ENCODE measurements at regions not wholly inside any gene's neighbourhood (a gene's known extent, or its start where the extent isn't known, plus 50 kb on each side); places are given as distances from the start of the nearest gene placed in this dataset.
"Not testable (repeated sequence)": the region's sequence is repeated elsewhere in the genome, so short reads cannot be mapped to it uniquely, and the experiment has no call there.

GRCh38 chr3:26091626-26092025 is 301.7 kb downstream of the OXSM start:
- Histone ChIP-seq H3K27ac (ENCODE audit: low read length) (no peak overlapping the region), H3K9me3 (ENCODE audit: control insufficient read depth in 1 of 2, low read length in 2 of 2) (peaks cover 0 to 13% of the 10 kb centered on the region in 2 donors), H3K27me3 (ENCODE audit: low read depth, low read length) (no peaks in the 10 kb centered on the region)

GRCh38 chr3:26097111-26097510 is 307.2 kb downstream of the OXSM start:
- not testable (repeated sequence) for H3K4me1 ChIP-seq (ENCODE audit: control insufficient read depth in 1 of 2, insufficient read depth in 2 of 2, low read length in 2 of 2); H3K27ac ChIP-seq (ENCODE audit: low read length); H3K36me3 ChIP-seq (ENCODE audit: control insufficient read depth in 1 of 2, insufficient read depth in 2 of 2, low read length in 2 of 2); H3K27me3 ChIP-seq (ENCODE audit: low read depth, low read length); H3K4me3 ChIP-seq (ENCODE audit: low read depth in 1 of 2, low read length in 2 of 2)
- H3K9me3 ChIP-seq (ENCODE audit: control insufficient read depth in 1 of 2, low read length in 2 of 2) = peaks cover 0 to 19% of the 10 kb centered on the region in 2 donors

More at GRCh38 chr3:26091626-26092025, 301.7 kb downstream of the OXSM start:
- Histone ChIP-seq H3K36me3 (ENCODE audit: control insufficient read depth in 1 of 2, insufficient read depth in 2 of 2, low read length in 2 of 2) (no peaks in the 10 kb centered on the region), H3K4me1 (ENCODE audit: control insufficient read depth in 1 of 2, insufficient read depth in 2 of 2, low read length in 2 of 2) (peaks cover 0 to 9% of the 10 kb centered on the region in 2 donors), H3K4me3 (ENCODE audit: low read depth in 1 of 2, low read length in 2 of 2) (no peak overlapping the region)

- Histone ChIP-seq H3K27ac (ENCODE audit: low read length) (no peak overlapping the region), H3K9me3 (ENCODE audit: control insufficient read depth in 1 of 2, low read length in 2 of 2) (peaks cover 0 to 19% of the 10 kb centered on the region in 2 donors), H3K27me3 (ENCODE audit: low read depth, low read length) (no peaks in the 10 kb centered on the region), H3K36me3 (ENCODE audit: control insufficient read depth in 1 of 2, insufficient read depth in 2 of 2, low read length in 2 of 2) (no peaks in the 10 kb centered on the region), H3K4me1 (ENCODE audit: control insufficient read depth in 1 of 2, insufficient read depth in 2 of 2, low read length in 2 of 2) (peaks cover 0 to 6% of the 10 kb centered on the region in 2 donors), H3K4me3 (ENCODE audit: low read depth in 1 of 2, low read length in 2 of 2) (no peak overlapping the region)
Observed at GRCh38 chr3:26099692-26100091, 309.8 kb downstream of the OXSM start.

- no peak overlapping the region for H3K27ac ChIP-seq (ENCODE audit: low read length)
- H3K4me1 ChIP-seq (ENCODE audit: control insufficient read depth in 1 of 2, insufficient read depth in 2 of 2, low read length in 2 of 2) = peaks cover 0 to 10% of the 10 kb centered on the region in 2 donors
- H3K36me3 ChIP-seq (ENCODE audit: control insufficient read depth in 1 of 2, insufficient read depth in 2 of 2, low read length in 2 of 2) = no peaks in the 10 kb centered on the region
- H3K4me3 ChIP-seq (ENCODE audit: low read depth in 1 of 2, low read length in 2 of 2) = no peak overlapping the region
- H3K27me3 ChIP-seq (ENCODE audit: low read depth, low read length) = no peaks in the 10 kb centered on the region
- peaks cover 0 to 19% of the 10 kb centered on the region in 2 donors for H3K9me3 ChIP-seq (ENCODE audit: control insufficient read depth in 1 of 2, low read length in 2 of 2)
Observed at GRCh38 chr3:26100176-26100575, 310.3 kb downstream of the OXSM start.

GRCh38 chr3:26102376-26102775 is 312.5 kb downstream of the OXSM start:
- H3K4me3 ChIP-seq (ENCODE audit: low read depth in 1 of 2, low read length in 2 of 2) = no peak overlapping the region
- H3K4me1 ChIP-seq (ENCODE audit: control insufficient read depth in 1 of 2, insufficient read depth in 2 of 2, low read length in 2 of 2) = peaks cover 0 to 22% of the 10 kb centered on the region in 2 donors
- no peak overlapping the region for H3K27ac ChIP-seq (ENCODE audit: low read length)

GRCh38 chr3:26104851-26105251 is 315.0 kb downstream of the OXSM start:
- Histone ChIP-seq H3K9me3 (ENCODE audit: control insufficient read depth in 1 of 2, low read length in 2 of 2) (peaks cover 0 to 8% of the 10 kb centered on the region in 2 donors), H3K36me3 (ENCODE audit: control insufficient read depth in 1 of 2, insufficient read depth in 2 of 2, low read length in 2 of 2) (no peaks in the 10 kb centered on the region), H3K27ac (ENCODE audit: low read length) (no peak overlapping the region), H3K4me1 (ENCODE audit: control insufficient read depth in 1 of 2, insufficient read depth in 2 of 2, low read length in 2 of 2) (peaks cover 0 to 22% of the 10 kb centered on the region in 2 donors), H3K27me3 (ENCODE audit: low read depth, low read length) (no peaks in the 10 kb centered on the region), H3K4me3 (ENCODE audit: low read depth in 1 of 2, low read length in 2 of 2) (no peak overlapping the region)

More at GRCh38 chr3:26102376-26102775, 312.5 kb downstream of the OXSM start:
- peaks cover 0 to 10% of the 10 kb centered on the region in 2 donors for H3K9me3 ChIP-seq (ENCODE audit: control insufficient read depth in 1 of 2, low read length in 2 of 2)
- H3K27me3 ChIP-seq (ENCODE audit: low read depth, low read length) = no peaks in the 10 kb centered on the region
- H3K36me3 ChIP-seq (ENCODE audit: control insufficient read depth in 1 of 2, insufficient read depth in 2 of 2, low read length in 2 of 2) = no peaks in the 10 kb centered on the region

- H3K36me3 ChIP-seq (ENCODE audit: control insufficient read depth in 1 of 2, insufficient read depth in 2 of 2, low read length in 2 of 2) = no peaks in the 10 kb centered on the region
- no peak overlapping the region for H3K4me3 ChIP-seq (ENCODE audit: low read depth in 1 of 2, low read length in 2 of 2)
- no peaks in the 10 kb centered on the region for H3K27me3 ChIP-seq (ENCODE audit: low read depth, low read length)
- H3K27ac ChIP-seq (ENCODE audit: low read length) = no peak overlapping the region
- peaks cover 0 to 22% of the 10 kb centered on the region in 2 donors for H3K4me1 ChIP-seq (ENCODE audit: control insufficient read depth in 1 of 2, insufficient read depth in 2 of 2, low read length in 2 of 2)
- H3K9me3 ChIP-seq (ENCODE audit: control insufficient read depth in 1 of 2, low read length in 2 of 2) = peaks cover 0 to 8% of the 10 kb centered on the region in 2 donors
Observed at GRCh38 chr3:26105261-26105660, 315.4 kb downstream of the OXSM start.

GRCh38 chr3:26106228-26106627 is 316.3 kb downstream of the OXSM start:
- Histone ChIP-seq H3K4me3 (ENCODE audit: low read depth in 1 of 2, low read length in 2 of 2) (no peak overlapping the region), H3K27me3 (ENCODE audit: low read depth, low read length) (no peaks in the 10 kb centered on the region), H3K36me3 (ENCODE audit: control insufficient read depth in 1 of 2, insufficient read depth in 2 of 2, low read length in 2 of 2) (no peaks in the 10 kb centered on the region), H3K4me1 (ENCODE audit: control insufficient read depth in 1 of 2, insufficient read depth in 2 of 2, low read length in 2 of 2) (peaks cover 0 to 22% of the 10 kb centered on the region in 2 donors), H3K27ac (ENCODE audit: low read length) (no peak overlapping the region), H3K9me3 (ENCODE audit: control insufficient read depth in 1 of 2, low read length in 2 of 2) (peaks cover 0 to 4% of the 10 kb centered on the region in 2 donors)

- H3K4me3 ChIP-seq (ENCODE audit: low read depth in 1 of 2, low read length in 2 of 2) = no peak overlapping the region
- H3K36me3 ChIP-seq (ENCODE audit: control insufficient read depth in 1 of 2, insufficient read depth in 2 of 2, low read length in 2 of 2) = no peaks in the 10 kb centered on the region
- no peak overlapping the region for H3K27ac ChIP-seq (ENCODE audit: low read length)
- H3K4me1 ChIP-seq (ENCODE audit: control insufficient read depth in 1 of 2, insufficient read depth in 2 of 2, low read length in 2 of 2) = peaks cover 0 to 22% of the 10 kb centered on the region in 2 donors
- no peaks in the 10 kb centered on the region for H3K9me3 ChIP-seq (ENCODE audit: control insufficient read depth in 1 of 2, low read length in 2 of 2)
- no peaks in the 10 kb centered on the region for H3K27me3 ChIP-seq (ENCODE audit: low read depth, low read length)
Observed at GRCh38 chr3:26108846-26109489, 319.1 kb downstream of the OXSM start.

- H3K9me3 ChIP-seq (ENCODE audit: control insufficient read depth in 1 of 2, low read length in 2 of 2) = peaks cover 0 to 3% of the 10 kb centered on the region in 2 donors
- H3K27ac ChIP-seq (ENCODE audit: low read length) = no peak overlapping the region
- H3K4me1 ChIP-seq (ENCODE audit: control insufficient read depth in 1 of 2, insufficient read depth in 2 of 2, low read length in 2 of 2) = no peaks in the 10 kb centered on the region
- no peak overlapping the region for H3K4me3 ChIP-seq (ENCODE audit: low read depth in 1 of 2, low read length in 2 of 2)
- no peaks in the 10 kb centered on the region for H3K27me3 ChIP-seq (ENCODE audit: low read depth, low read length)
- H3K36me3 ChIP-seq (ENCODE audit: control insufficient read depth in 1 of 2, insufficient read depth in 2 of 2, low read length in 2 of 2) = no peaks in the 10 kb centered on the region
Observed at GRCh38 chr3:26114851-26115250, 325.0 kb downstream of the OXSM start.

- Histone ChIP-seq H3K9me3 (ENCODE audit: control insufficient read depth in 1 of 2, low read length in 2 of 2) (peaks cover 0 to 3% of the 10 kb centered on the region in 2 donors), H3K27me3 (ENCODE audit: low read depth, low read length) (no peaks in the 10 kb centered on the region), H3K27ac (ENCODE audit: low read length) (no peak overlapping the region), H3K4me1 (ENCODE audit: control insufficient read depth in 1 of 2, insufficient read depth in 2 of 2, low read length in 2 of 2) (no peaks in the 10 kb centered on the region), H3K36me3 (ENCODE audit: control insufficient read depth in 1 of 2, insufficient read depth in 2 of 2, low read length in 2 of 2) (no peaks in the 10 kb centered on the region), H3K4me3 (ENCODE audit: low read depth in 1 of 2, low read length in 2 of 2) (no peak overlapping the region)
Observed at GRCh38 chr3:26118165-26118564, 328.3 kb downstream of the OXSM start.

GRCh38 chr3:26132942-26133341 is 343.1 kb downstream of the OXSM start:
- Histone ChIP-seq H3K9me3 (ENCODE audit: control insufficient read depth in 1 of 2, low read length in 2 of 2) (peaks cover 0 to 2% of the 10 kb centered on the region in 2 donors), H3K36me3 (ENCODE audit: control insufficient read depth in 1 of 2, insufficient read depth in 2 of 2, low read length in 2 of 2) (no peaks in the 10 kb centered on the region), H3K4me1 (ENCODE audit: control insufficient read depth in 1 of 2, insufficient read depth in 2 of 2, low read length in 2 of 2) (peaks cover 0 to 6% of the 10 kb centered on the region in 2 donors), H3K27ac (ENCODE audit: low read length) (no peak overlapping the region), H3K4me3 (ENCODE audit: low read depth in 1 of 2, low read length in 2 of 2) (no peak overlapping the region), H3K27me3 (ENCODE audit: low read depth, low read length) (no peaks in the 10 kb centered on the region)

Measured in muscle layer of duodenum (tissue), 2 donors.